ENCODE measurements at regions not wholly inside any gene's neighbourhood (a gene's known extent, or its start where the extent isn't known, plus 50 kb on each side); places are given as distances from the start of the nearest gene placed in this dataset.

DNA sequence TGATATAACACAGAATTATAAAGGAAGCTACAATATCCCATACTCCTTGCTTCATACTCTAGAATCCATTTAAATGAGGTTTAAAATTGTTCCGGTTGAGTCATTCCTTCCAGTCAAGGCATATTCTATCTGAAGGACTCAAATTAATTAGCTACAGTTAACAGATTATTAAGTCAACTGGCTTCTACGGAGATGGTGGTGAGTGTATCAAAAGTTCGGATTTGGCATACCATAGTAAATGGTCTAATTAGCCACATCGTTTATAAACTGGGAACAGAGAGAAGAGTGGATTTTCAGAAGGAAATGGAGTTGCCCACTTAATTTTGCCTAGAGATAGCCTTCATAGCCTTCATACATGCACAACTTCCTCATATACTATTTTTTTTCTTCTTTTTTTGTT is 1095.3 kb downstream of the TTLL7 start:
- TF ChIP-seq, protein P1, sequence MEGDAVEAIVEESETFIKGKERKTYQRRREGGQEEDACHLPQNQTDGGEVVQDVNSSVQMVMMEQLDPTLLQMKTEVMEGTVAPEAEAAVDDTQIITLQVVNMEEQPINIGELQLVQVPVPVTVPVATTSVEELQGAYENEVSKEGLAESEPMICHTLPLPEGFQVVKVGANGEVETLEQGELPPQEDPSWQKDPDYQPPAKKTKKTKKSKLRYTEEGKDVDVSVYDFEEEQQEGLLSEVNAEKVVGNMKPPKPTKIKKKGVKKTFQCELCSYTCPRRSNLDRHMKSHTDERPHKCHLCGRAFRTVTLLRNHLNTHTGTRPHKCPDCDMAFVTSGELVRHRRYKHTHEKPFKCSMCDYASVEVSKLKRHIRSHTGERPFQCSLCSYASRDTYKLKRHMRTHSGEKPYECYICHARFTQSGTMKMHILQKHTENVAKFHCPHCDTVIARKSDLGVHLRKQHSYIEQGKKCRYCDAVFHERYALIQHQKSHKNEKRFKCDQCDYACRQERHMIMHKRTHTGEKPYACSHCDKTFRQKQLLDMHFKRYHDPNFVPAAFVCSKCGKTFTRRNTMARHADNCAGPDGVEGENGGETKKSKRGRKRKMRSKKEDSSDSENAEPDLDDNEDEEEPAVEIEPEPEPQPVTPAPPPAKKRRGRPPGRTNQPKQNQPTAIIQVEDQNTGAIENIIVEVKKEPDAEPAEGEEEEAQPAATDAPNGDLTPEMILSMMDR (IDR thresholded peaks at IDR 0.05; ENCODE audit: low read depth, low read length), result no peak
- Histone ChIP-seq H3K27me3 (no peaks in the 10 kb centered on the region), H3K4me3 (no peak overlapping the region), H3K4me1 (ENCODE audit: low read depth) (no peaks in the 10 kb centered on the region), H3K36me3 (no peaks in the 10 kb centered on the region), H3K27ac (no peak overlapping the region), H3K9me3 (ENCODE audit: low read depth) (no peaks in the 10 kb centered on the region)
- DNase-seq (ENCODE audit: low read depth in 1 of 2, low spot score in 1 of 2), result no peak

- Histone ChIP-seq H3K27ac (no peak overlapping the region), H3K4me3 (no peak overlapping the region), H3K4me1 (ENCODE audit: low read depth) (no peaks in the 10 kb centered on the region), H3K36me3 (no peaks in the 10 kb centered on the region), H3K27me3 (no peaks in the 10 kb centered on the region), H3K9me3 (ENCODE audit: low read depth) (no peaks in the 10 kb centered on the region)
- TF ChIP-seq, protein P1 (IDR thresholded peaks at IDR 0.05; ENCODE audit: low read depth, low read length), result no peak
- DNase-seq (ENCODE audit: low read depth in 1 of 2, low spot score in 1 of 2), result no peak
These were observed 1097.4 kb downstream of the TTLL7 start for GRCh38 chr1:82901561-82901960.

DNA sequence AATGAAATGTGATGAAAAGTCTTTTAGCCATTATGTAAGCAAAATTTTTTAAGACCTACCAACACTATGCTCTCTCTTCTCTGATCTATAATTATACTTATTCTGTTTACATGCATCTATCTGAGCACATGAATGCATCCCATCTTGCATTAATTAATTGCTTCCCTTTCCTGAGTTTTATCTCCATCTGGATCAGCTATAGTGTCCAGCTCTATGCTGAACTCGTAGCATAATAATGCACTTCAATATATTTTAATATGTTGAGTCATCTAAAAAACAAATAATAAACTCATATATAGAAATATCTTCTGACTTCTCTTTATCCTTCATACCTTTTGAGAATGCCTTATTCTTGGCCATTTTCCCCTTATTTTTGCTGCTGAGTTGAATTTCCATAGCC is 1097.8 kb downstream of the TTLL7 start:
- no peak overlapping the region for H3K27ac ChIP-seq
- no peaks in the 10 kb centered on the region for H3K4me1 ChIP-seq (ENCODE audit: low read depth)
- TF ChIP-seq, protein P1 (IDR thresholded peaks at IDR 0.05; ENCODE audit: low read depth, low read length), result no peak
- DNase-seq (ENCODE audit: low read depth in 1 of 2, low spot score in 1 of 2), result no peak
- no peaks in the 10 kb centered on the region for H3K9me3 ChIP-seq (ENCODE audit: low read depth)
- no peaks in the 10 kb centered on the region for H3K27me3 ChIP-seq
- H3K4me3 ChIP-seq, result no peak overlapping the region
- no peaks in the 10 kb centered on the region for H3K36me3 ChIP-seq

DNA sequence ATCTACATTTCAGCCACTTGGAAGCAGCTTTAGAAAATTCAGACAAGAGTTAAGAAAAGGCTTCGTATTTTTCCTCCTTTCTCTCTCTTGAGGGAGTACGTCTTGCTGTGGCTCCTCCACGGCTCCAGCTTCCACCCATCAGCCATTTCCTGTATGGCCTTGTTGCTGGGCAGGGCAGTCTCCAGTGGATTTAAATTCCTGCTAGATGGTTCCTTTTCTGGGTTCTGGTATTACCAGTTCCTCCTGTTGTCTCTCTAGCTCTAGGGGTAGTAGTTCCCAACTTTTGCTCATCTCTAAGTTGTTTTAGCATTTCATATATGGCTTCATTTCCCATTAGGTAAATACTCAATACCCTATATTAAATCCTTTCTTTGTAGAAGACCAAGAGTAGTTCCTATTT is 1098.3 kb downstream of the ADGRL2 start:
- Histone ChIP-seq H3K27ac (no peak overlapping the region), H3K4me3 (no peak overlapping the region), H3K4me1 (ENCODE audit: low read depth) (no peaks in the 10 kb centered on the region), H3K9me3 (ENCODE audit: low read depth) (no peaks in the 10 kb centered on the region), H3K27me3 (no peaks in the 10 kb centered on the region), H3K36me3 (no peaks in the 10 kb centered on the region)
- TF ChIP-seq, protein P1 (IDR thresholded peaks at IDR 0.05; ENCODE audit: low read depth, low read length), result no peak
- no peak for DNase-seq (ENCODE audit: low read depth in 1 of 2, low spot score in 1 of 2)

DNA sequence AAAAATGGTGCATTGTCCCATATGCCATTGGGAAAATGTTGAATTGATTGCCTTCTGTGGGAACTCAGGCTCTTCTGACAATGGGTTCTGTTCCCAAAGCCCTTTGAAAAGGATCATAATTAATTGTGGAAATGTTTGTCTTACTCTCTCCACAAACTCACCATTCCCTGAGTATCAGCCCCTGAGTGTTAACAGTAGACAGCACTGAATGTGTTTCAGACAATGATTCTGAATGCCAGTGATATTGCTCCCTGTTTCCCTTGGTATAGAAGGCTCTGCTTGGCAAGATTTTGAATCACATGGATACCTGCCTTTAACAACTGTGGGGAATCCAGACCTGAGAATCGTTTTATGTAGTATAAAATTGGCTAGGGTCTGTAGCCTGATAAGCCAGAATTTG is 1096.8 kb downstream of the ADGRL2 start:
- H3K27ac ChIP-seq, result no peak overlapping the region
- no peaks in the 10 kb centered on the region for H3K9me3 ChIP-seq (ENCODE audit: low read depth)
- no peak overlapping the region for H3K4me3 ChIP-seq
- TF ChIP-seq, protein P1 (IDR thresholded peaks at IDR 0.05; ENCODE audit: low read depth, low read length), result no peak
- H3K4me1 ChIP-seq (ENCODE audit: low read depth), result no peaks in the 10 kb centered on the region
- H3K36me3 ChIP-seq, result no peaks in the 10 kb centered on the region
- DNase-seq (ENCODE audit: low read depth in 1 of 2, low spot score in 1 of 2), result no peak
- H3K27me3 ChIP-seq, result no peaks in the 10 kb centered on the region

DNA sequence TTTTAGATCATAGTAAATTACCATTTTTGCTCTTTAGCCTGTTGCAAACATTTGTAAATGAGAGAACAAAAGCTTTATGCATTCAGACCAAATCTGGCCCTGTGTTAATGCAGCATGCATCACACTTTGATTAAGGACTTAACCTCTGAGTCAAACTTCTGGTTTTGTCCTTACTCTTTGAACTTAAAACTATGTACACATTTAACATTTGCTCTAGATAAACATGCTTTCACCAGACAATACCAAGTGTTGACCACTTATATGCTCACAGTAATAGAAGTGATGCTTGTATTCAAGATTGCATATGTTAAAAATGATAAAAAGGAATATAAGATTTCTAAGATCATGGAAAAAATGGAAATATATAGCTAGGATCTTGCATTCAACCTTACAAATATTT is 1095.3 kb downstream of the ADGRL2 start:
- Histone ChIP-seq H3K4me3 (no peak overlapping the region), H3K9me3 (ENCODE audit: low read depth) (no peaks in the 10 kb centered on the region), H3K27me3 (no peaks in the 10 kb centered on the region), H3K27ac (no peak overlapping the region), H3K4me1 (ENCODE audit: low read depth) (no peaks in the 10 kb centered on the region), H3K36me3 (no peaks in the 10 kb centered on the region)
- TF ChIP-seq, protein P1 (IDR thresholded peaks at IDR 0.05; ENCODE audit: low read depth, low read length), result no peak
- no peak for DNase-seq (ENCODE audit: low read depth in 1 of 2, low spot score in 1 of 2)
